KMS-11 (cell line): ENCODE measurements at regions not wholly inside any gene's neighbourhood (a gene's known extent, or its start where the extent isn't known, plus 50 kb on each side); places are given as distances from the start of the nearest gene placed in this dataset.

ENCODE experiments used
- H2AFZ ChIP-seq: fragments of 200-600 bp; sonication (generic); 2 replicates; pipeline ENCODE4 v1.6.1; 2016; ENCODE audit warnings: antibody characterized with exemption, mixed run types, low read depth
- H3K27ac ChIP-seq: fragments of 200-600 bp; sonication (generic); 2 replicates; pipeline ENCODE4 v1.6.1; 2016; ENCODE audit warnings: mild to moderate bottlenecking, mixed run types
- H3K27me3 ChIP-seq: fragments of 200-600 bp; sonication (generic); 2 replicates; pipeline ENCODE4 v1.6.1; 2017; ENCODE audit warnings: mild to moderate bottlenecking, low read depth, mixed run types, moderate library complexity; ENCODE audit not compliant: insufficient read depth
- H3K36me3 ChIP-seq: fragments of 200-600 bp; sonication (generic); 2 replicates; pipeline ENCODE4 v1.6.1; 2017; ENCODE audit warnings: mild to moderate bottlenecking, mixed run types; ENCODE audit not compliant: insufficient read depth
- H3K4me1 ChIP-seq: fragments of 200-600 bp; sonication (generic); 2 replicates; pipeline ENCODE4 v1.6.1; 2016; ENCODE audit warnings: mild to moderate bottlenecking, low read depth, mixed run types; ENCODE audit not compliant: poor library complexity, severe bottlenecking
- H3K4me2 ChIP-seq: fragments of 200-600 bp; sonication (generic); 2 replicates; pipeline ENCODE4 v1.7.0; 2016; ENCODE audit warnings: mild to moderate bottlenecking, mixed run types
- H3K4me3 ChIP-seq: fragments of 200-600 bp; sonication (generic); IDR thresholded peaks from 2 replicates; pipeline ENCODE4 v1.6.1; 2017; ENCODE audit warnings: low read depth, low read length, mixed read lengths; ENCODE audit not compliant: insufficient read depth
- H3K79me2 ChIP-seq: fragments of 200-600 bp; sonication (generic); 2 replicates; pipeline ENCODE4 v1.6.1; 2016; ENCODE audit warnings: low read depth, mixed run types; ENCODE audit not compliant: insufficient read depth
- H3K9ac ChIP-seq: fragments of 200-600 bp; sonication (generic); 2 replicates; pipeline ENCODE4 v1.6.1; 2016; ENCODE audit warnings: mild to moderate bottlenecking, mixed run types
- H4K20me1 ChIP-seq: fragments of 200-600 bp; sonication (generic); 2 replicates; pipeline ENCODE4 v1.6.1; 2016; ENCODE audit warnings: mild to moderate bottlenecking, mixed run types; ENCODE audit not compliant: insufficient read depth
- TF ChIP-seq, protein P1 (sequence below): fragments of 200-600 bp; sonication (generic); conservative IDR thresholded peaks from 2 replicates; pipeline ENCODE4 v1.6.1; 2017; ENCODE audit warnings: low read depth, mild to moderate bottlenecking, antibody characterized with exemption, low read length, moderate library complexity, mixed read lengths

DNA sequence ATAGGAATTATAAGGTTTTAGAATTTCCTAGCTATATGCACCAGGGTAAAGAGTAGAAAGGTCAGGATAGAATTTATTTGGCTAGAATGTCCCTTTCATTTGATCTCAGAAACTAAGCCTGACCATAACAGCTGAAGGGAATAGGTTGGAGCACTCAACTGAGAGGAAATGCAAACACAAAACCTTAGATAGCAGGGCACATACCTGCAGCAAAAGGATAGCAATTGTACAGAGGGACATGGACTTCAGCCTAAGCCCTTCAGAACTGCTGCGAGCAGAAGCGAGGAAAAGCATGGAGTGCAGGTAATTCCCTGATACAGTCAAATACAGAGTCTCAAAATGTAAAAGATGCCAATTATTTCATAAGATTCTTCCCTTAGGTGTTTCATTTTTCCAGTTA is 211.0 kb upstream of the DDI1 start:
- H3K79me2 ChIP-seq: no peaks in the 10 kb centered on the region
- H3K27me3 ChIP-seq: no peaks in the 10 kb centered on the region
- TF ChIP-seq, protein P1, sequence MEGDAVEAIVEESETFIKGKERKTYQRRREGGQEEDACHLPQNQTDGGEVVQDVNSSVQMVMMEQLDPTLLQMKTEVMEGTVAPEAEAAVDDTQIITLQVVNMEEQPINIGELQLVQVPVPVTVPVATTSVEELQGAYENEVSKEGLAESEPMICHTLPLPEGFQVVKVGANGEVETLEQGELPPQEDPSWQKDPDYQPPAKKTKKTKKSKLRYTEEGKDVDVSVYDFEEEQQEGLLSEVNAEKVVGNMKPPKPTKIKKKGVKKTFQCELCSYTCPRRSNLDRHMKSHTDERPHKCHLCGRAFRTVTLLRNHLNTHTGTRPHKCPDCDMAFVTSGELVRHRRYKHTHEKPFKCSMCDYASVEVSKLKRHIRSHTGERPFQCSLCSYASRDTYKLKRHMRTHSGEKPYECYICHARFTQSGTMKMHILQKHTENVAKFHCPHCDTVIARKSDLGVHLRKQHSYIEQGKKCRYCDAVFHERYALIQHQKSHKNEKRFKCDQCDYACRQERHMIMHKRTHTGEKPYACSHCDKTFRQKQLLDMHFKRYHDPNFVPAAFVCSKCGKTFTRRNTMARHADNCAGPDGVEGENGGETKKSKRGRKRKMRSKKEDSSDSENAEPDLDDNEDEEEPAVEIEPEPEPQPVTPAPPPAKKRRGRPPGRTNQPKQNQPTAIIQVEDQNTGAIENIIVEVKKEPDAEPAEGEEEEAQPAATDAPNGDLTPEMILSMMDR: no peak
- no peak overlapping the region for H3K4me3 ChIP-seq
- H3K9ac ChIP-seq: no peak overlapping the region
- H3K4me1 ChIP-seq: no peaks in the 10 kb centered on the region
- no peaks in the 10 kb centered on the region for H3K36me3 ChIP-seq
- H3K27ac ChIP-seq: no peak overlapping the region
- no peak overlapping the region for H3K4me2 ChIP-seq
- H2AFZ ChIP-seq: no peak overlapping the region
- no peaks in the 10 kb centered on the region for H4K20me1 ChIP-seq

DNA sequence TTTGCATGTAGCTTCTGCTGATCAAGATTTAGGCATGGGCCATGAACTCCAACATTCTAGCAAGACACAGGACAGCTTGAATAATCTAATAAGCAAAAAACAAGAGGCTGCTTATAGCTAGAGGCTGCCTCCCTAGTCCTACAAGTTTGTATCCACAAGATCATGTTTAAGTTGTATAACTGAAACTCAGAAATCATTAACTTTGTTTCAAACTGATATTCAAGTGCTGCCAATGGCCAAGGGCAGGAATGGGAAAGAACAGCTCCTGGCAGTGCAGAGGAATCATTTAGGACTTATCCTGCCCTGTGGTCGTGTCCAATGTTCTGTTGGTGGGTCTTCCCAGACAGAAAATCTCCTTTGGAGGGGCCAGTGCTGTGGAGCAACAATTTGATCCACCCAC is 209.6 kb upstream of the DDI1 start:
- TF ChIP-seq, protein P1: no peak
- no peak overlapping the region for H3K4me2 ChIP-seq

DNA sequence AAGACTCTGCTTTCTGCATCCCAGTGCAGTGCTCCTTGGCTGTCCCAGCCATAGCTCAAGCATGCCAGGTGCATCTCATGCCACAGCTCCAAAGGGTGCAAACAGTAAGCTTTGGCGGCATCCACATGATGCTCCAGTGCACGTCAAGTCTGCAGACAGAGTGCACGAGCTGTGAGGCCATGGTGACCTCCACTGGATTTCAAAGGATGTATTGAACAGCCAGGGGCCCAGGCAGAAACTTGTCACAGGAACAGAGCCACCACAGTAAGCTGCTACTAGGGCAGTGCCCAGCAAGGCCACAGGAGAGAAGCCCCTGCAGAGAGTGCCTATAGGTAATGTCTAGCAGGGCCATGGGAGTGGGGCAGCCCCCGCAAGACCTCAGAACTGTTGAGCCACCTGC is 206.8 kb upstream of the DDI1 start:
- Histone ChIP-seq H4K20me1 (no peaks in the 10 kb centered on the region), H3K27me3 (no peaks in the 10 kb centered on the region), H3K27ac (no peak overlapping the region), H3K4me3 (no peak overlapping the region), H3K36me3 (no peaks in the 10 kb centered on the region), H3K4me2 (no peak overlapping the region), H2AFZ (no peak overlapping the region), H3K4me1 (no peaks in the 10 kb centered on the region), H3K9ac (no peak overlapping the region), H3K79me2 (no peaks in the 10 kb centered on the region)
- TF ChIP-seq, protein P1: no peak

More for the DNA sequence above, 209.6 kb upstream of the DDI1 start:
- Histone ChIP-seq H3K9ac (no peak overlapping the region), H3K4me3 (no peak overlapping the region), H4K20me1 (no peaks in the 10 kb centered on the region), H3K27me3 (no peaks in the 10 kb centered on the region), H3K4me1 (no peaks in the 10 kb centered on the region), H3K27ac (no peak overlapping the region), H2AFZ (no peak overlapping the region), H3K36me3 (no peaks in the 10 kb centered on the region), H3K79me2 (no peaks in the 10 kb centered on the region)

DNA sequence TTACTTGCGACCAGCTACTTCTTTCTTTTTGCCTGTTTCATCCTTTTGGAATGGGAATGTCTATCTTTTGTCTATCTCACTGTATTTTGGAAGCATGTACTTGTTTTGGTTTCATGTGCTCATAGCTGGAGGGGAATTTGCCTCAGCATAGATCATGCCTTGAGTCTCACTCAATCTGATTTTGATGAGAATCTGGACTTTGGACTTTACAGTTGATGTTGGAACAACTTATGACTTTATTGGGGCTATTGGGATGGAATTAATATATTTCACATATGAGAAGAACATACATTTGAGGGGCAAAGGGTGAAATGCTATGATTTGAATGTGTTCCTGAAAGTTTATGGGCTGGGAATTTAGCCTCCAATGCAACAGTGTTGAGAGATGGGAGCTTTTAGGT is 206.2 kb upstream of the DDI1 start:
- no peak overlapping the region for H3K4me3 ChIP-seq
- H3K4me2 ChIP-seq: no peak overlapping the region
- H3K36me3 ChIP-seq: no peaks in the 10 kb centered on the region
- no peaks in the 10 kb centered on the region for H3K27me3 ChIP-seq
- H3K9ac ChIP-seq: no peak overlapping the region
- TF ChIP-seq, protein P1: no peak
- H3K27ac ChIP-seq: no peak overlapping the region
- no peak overlapping the region for H2AFZ ChIP-seq
- no peaks in the 10 kb centered on the region for H3K4me1 ChIP-seq
- H3K79me2 ChIP-seq: no peaks in the 10 kb centered on the region
- no peaks in the 10 kb centered on the region for H4K20me1 ChIP-seq
